Left ventricle myocardium inferior (tissue), 1 donor: ENCODE measurements at regions not wholly inside any gene's neighbourhood (a gene's known extent, or its start where the extent isn't known, plus 50 kb on each side); places are given as distances from the start of the nearest gene placed in this dataset.

Source experiments
- DNase-seq: peaks from one replicate; pipeline ENCODE4 v3.0.0-alpha.2; 2020
- H3K27ac ChIP-seq: fragments of 200-600 bp; replicated peaks from 2 replicates; pipeline ENCODE4 v1.8.0; 2021
- H3K27me3 ChIP-seq: fragments of 200-600 bp; 2 replicates; pipeline ENCODE4 v1.8.0; 2021; ENCODE audit warnings: low read depth
- H3K36me3 ChIP-seq: fragments of 200-600 bp; 2 replicates; pipeline ENCODE4 v1.8.0; 2021
- H3K4me1 ChIP-seq: fragments of 200-600 bp; 2 replicates; pipeline ENCODE4 v1.8.0; 2021
- H3K4me3 ChIP-seq: fragments of 200-600 bp; 2 replicates; pipeline ENCODE4 v1.8.0; 2021; ENCODE audit warnings: mild to moderate bottlenecking, moderate library complexity
- H3K9me3 ChIP-seq: fragments of 200-600 bp; replicated peaks from 2 replicates; pipeline ENCODE4 v1.8.0; 2021
- intact Hi-C: fragments of 100-400 bp; cut with micrococcal nuclease; formaldehyde crosslinking; loops from one replicate; pipeline ENCODE4 v1.11.0; 2022
- TF ChIP-seq, protein P1 (sequence below): fragments of 200-600 bp; IDR thresholded peaks from 2 replicates; pipeline ENCODE4 v1.8.0; 2021; ENCODE audit warnings: antibody characterized with exemption, mild to moderate bottlenecking, borderline replicate concordance
- donor health status: DM: no; HTN: yes; CAD: no; lungs with severe emphysema.

DNA sequence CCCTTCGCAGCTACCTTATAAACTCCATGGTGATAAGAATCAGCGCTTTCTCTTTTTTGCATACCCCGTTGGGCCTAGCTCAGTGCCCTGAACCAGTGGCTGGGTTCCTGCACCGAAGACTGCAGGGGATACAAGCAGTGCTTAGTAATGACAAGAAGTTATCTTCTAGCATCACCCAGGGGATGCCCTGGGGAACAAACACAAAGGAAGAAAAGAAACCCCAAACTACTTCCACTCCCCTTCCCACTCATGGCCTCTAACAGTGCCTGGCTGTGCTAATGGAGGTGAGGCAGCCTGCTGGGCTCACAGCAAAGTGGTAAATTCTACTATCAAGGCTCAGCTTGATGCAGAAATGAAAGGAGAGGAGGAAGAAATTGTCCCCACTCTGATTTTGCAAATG, 314.7 kb downstream of the TXNL1 start:
- Histone ChIP-seq H3K4me1 (peaks cover 27% of the 10 kb centered on the region), H3K4me3 (no peak overlapping the region), H3K36me3 (no peaks in the 10 kb centered on the region), H3K27me3 (no peaks in the 10 kb centered on the region), H3K27ac (no peak overlapping the region), H3K9me3 (no peaks in the 10 kb centered on the region)
- DNase-seq: no peak
- TF ChIP-seq, protein P1, sequence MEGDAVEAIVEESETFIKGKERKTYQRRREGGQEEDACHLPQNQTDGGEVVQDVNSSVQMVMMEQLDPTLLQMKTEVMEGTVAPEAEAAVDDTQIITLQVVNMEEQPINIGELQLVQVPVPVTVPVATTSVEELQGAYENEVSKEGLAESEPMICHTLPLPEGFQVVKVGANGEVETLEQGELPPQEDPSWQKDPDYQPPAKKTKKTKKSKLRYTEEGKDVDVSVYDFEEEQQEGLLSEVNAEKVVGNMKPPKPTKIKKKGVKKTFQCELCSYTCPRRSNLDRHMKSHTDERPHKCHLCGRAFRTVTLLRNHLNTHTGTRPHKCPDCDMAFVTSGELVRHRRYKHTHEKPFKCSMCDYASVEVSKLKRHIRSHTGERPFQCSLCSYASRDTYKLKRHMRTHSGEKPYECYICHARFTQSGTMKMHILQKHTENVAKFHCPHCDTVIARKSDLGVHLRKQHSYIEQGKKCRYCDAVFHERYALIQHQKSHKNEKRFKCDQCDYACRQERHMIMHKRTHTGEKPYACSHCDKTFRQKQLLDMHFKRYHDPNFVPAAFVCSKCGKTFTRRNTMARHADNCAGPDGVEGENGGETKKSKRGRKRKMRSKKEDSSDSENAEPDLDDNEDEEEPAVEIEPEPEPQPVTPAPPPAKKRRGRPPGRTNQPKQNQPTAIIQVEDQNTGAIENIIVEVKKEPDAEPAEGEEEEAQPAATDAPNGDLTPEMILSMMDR: no peak
- intact Hi-C loops: no loop called here

GRCh38 chr18:56322406-56322805, 316.0 kb downstream of the TXNL1 start:
- intact Hi-C loops: no loop called here
- Histone ChIP-seq H3K27me3 (no peaks in the 10 kb centered on the region), H3K4me3 (no peak overlapping the region), H3K9me3 (no peaks in the 10 kb centered on the region), H3K36me3 (no peaks in the 10 kb centered on the region), H3K27ac (peak overlapping the region; percentile 55), H3K4me1 (peaks cover 27% of the 10 kb centered on the region)
- DNase-seq: peak; percentile 27
- TF ChIP-seq, protein P1: no peak

DNA sequence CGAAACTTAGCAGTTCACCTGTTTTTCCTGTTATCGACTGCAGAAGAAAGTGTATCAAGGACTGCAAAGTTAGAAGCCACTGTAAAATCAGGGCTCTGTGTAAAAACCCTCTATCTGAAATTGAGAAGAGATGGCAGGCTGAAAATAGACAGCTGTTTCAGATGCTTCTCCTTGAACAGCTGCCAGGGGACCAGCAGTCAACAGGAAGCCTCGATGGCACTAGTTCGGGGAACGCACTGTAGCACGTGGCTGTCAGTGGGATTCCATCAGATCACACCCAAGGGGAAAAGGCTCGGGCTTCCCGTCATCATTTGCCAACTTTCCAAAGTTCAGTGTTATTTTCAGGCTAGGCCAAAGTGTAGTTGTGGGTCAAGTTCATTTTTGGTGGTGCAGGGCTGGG, 316.9 kb downstream of the TXNL1 start:
- DNase-seq: peak; percentile 51
- H3K4me3 ChIP-seq: no peak overlapping the region
- peaks cover 27% of the 10 kb centered on the region for H3K4me1 ChIP-seq
- H3K27ac ChIP-seq: peak overlapping the region; percentile 55
- no peaks in the 10 kb centered on the region for H3K9me3 ChIP-seq
- no peaks in the 10 kb centered on the region for H3K36me3 ChIP-seq
- TF ChIP-seq, protein P1: no peak
- intact Hi-C loops: no loop called here
- no peaks in the 10 kb centered on the region for H3K27me3 ChIP-seq

- peaks cover 27% of the 10 kb centered on the region for H3K4me1 ChIP-seq
- H3K9me3 ChIP-seq: no peaks in the 10 kb centered on the region
- H3K27me3 ChIP-seq: no peaks in the 10 kb centered on the region
- intact Hi-C loops: no loop called here
- no peak for DNase-seq
- TF ChIP-seq, protein P1: no peak
- H3K36me3 ChIP-seq: no peaks in the 10 kb centered on the region
- H3K4me3 ChIP-seq: no peak overlapping the region
- H3K27ac ChIP-seq: no peak overlapping the region
These were observed 318.4 kb downstream of the TXNL1 start for GRCh38 chr18:56319953-56320352.

GRCh38 chr18:56316727-56317126, 321.7 kb downstream of the TXNL1 start:
- H3K27ac ChIP-seq: no peak overlapping the region
- H3K4me1 ChIP-seq: peaks cover 13% of the 10 kb centered on the region
- H3K36me3 ChIP-seq: no peaks in the 10 kb centered on the region
- TF ChIP-seq, protein P1: no peak
- H3K9me3 ChIP-seq: no peaks in the 10 kb centered on the region
- intact Hi-C loops: no loop called here
- H3K4me3 ChIP-seq: no peak overlapping the region
- no peak for DNase-seq
- H3K27me3 ChIP-seq: no peaks in the 10 kb centered on the region

DNA sequence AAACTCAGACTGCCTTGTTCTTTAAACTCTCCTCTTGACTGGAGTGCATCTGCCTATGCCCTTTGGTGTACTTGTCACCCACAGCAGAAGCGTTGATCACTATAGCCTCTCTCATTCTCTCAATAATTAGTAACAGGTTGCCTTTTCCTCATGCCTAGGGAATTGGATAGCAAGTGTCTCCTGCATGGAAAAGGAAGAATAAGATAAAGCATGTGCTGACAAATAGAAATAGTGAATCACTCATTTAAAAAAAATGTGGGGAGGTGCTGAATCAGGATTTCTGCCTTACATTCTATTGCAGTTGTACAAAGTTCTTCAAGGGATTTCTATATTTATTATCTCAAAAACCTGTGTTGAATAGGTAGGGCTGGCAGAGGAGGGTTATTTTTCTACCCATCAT, 323.0 kb downstream of the TXNL1 start:
- no peak overlapping the region for H3K4me3 ChIP-seq
- intact Hi-C loops: no loop called here
- no peaks in the 10 kb centered on the region for H3K27me3 ChIP-seq
- no peak for DNase-seq
- no peak overlapping the region for H3K27ac ChIP-seq
- H3K9me3 ChIP-seq: no peaks in the 10 kb centered on the region
- H3K4me1 ChIP-seq: no peaks in the 10 kb centered on the region
- TF ChIP-seq, protein P1: no peak
- H3K36me3 ChIP-seq: no peaks in the 10 kb centered on the region
